CD4-positive, alpha-beta T cell (primary cell): ENCODE measurements at regions not wholly inside any gene's neighbourhood (a gene's known extent, or its start where the extent isn't known, plus 50 kb on each side); places are given as distances from the start of the nearest gene placed in this dataset.

Experiments used
- ATAC-seq: fragments of 200-7000 bp; cut with Tn5 transposase; one replicate; pipeline ENCODE4 v1.10.0; 2022; ENCODE audit warnings: mild to moderate bottlenecking; ENCODE audit not compliant: poor library complexity
- CTCF ChIA-PET: fragments of 350-600 bp; sonication (Branson Sonifier 250); formaldehyde crosslinking; loops from one replicate; lab custom pipeline; 2021; ENCODE audit warnings: antibody characterized with exemption, inconsistent platforms; lab: Charles Lee
- POLR2A ChIA-PET: fragments of 350-600 bp; sonication (Branson Sonifier 250); formaldehyde crosslinking; loops from one replicate; lab custom pipeline; 2021; ENCODE audit warnings: antibody characterized with exemption, inconsistent platforms; lab: Charles Lee
- DNase-seq, 14 experiments: peaks; one replicate each; pipeline ENCODE4 v3.0.0-alpha.2; 2013 to 2020; ENCODE audit warnings: mixed read lengths in 2 of 14
- H3K27ac ChIP-seq, 2 donors: one replicate each; pipeline versions ENCODE4 v1.5.1 to v1.7.0; 2013; ENCODE audit warnings: low read length in 2 of 2, low read depth in 1 of 2, mild to moderate bottlenecking in 1 of 2
- H3K27me3 ChIP-seq, 2 experiments: 1 replicate in 1 of 2; 2 replicates in 1 of 2; pipeline versions ENCODE4 v1.6.1 to v1.7.0; 2013; ENCODE audit warnings: low read length in 2 of 2, control low read depth in 1 of 2, mild to moderate bottlenecking in 1 of 2, moderate library complexity in 1 of 2; ENCODE audit not compliant: insufficient read depth in 2 of 2, control insufficient read depth in 1 of 2
- H3K36me3 ChIP-seq: one replicate; pipeline ENCODE4 v1.6.1; 2013; ENCODE audit warnings: low read length, control low read depth; ENCODE audit not compliant: insufficient read depth
- H3K4me1 ChIP-seq: one replicate; pipeline ENCODE4 v1.6.1; 2013; ENCODE audit warnings: low read length, control low read depth; ENCODE audit not compliant: insufficient read depth
- H3K4me3 ChIP-seq: one replicate; pipeline ENCODE4 v1.5.1; 2013; ENCODE audit warnings: mild to moderate bottlenecking, low read length, moderate library complexity
- H3K9me3 ChIP-seq, 2 experiments: 1 replicate in 1 of 2; 2 replicates in 1 of 2; pipeline versions ENCODE4 v1.6.1 to v1.7.0; 2013; ENCODE audit warnings: low read length in 2 of 2, mild to moderate bottlenecking in 2 of 2, control low read depth in 1 of 2, moderate library complexity in 1 of 2; ENCODE audit not compliant: control insufficient read depth in 1 of 2, insufficient read depth in 1 of 2
- H3K27ac Mint-ChIP-seq: one replicate; pipeline ENCODE4 v1.8.0; 2020; ENCODE audit warnings: mixed read lengths
- H3K27me3 Mint-ChIP-seq: one replicate; pipeline ENCODE4 v1.8.0; 2021; ENCODE audit warnings: mixed read lengths
- H3K36me3 Mint-ChIP-seq: one replicate; pipeline ENCODE4 v1.8.0; 2021; ENCODE audit warnings: low read depth, mixed read lengths
- H3K4me1 Mint-ChIP-seq: one replicate; pipeline ENCODE4 v1.8.0; 2021; ENCODE audit warnings: low read depth, mixed read lengths
- H3K4me3 Mint-ChIP-seq: one replicate; pipeline ENCODE4 v1.8.0; 2020; ENCODE audit warnings: mild to moderate bottlenecking, mixed read lengths
- H3K9me3 Mint-ChIP-seq: one replicate; pipeline ENCODE4 v1.8.0; 2020; ENCODE audit warnings: mixed read lengths
- CTCF ChIP-seq: fragments of 200-600 bp; IDR thresholded peaks from one replicate; pipeline ENCODE4 v1.8.0; 2022; ENCODE audit warnings: antibody characterized with exemption, mild to moderate bottlenecking
- intact Hi-C, 2 experiments: fragments of 100-400 bp; cut with DNase I in 1 of 2; cut with micrococcal nuclease in 1 of 2; formaldehyde crosslinking; loops; one replicate each; pipeline versions ENCODE4 v1.15.1 to v1.9.0; 2023 to 2025; cut with DNase I, micrococcal nuclease

GRCh38 chr3:181630853-181631252, 80.9 kb upstream of the SOX2 start:
- H3K9me3 ChIP-seq: no peaks in the 10 kb centered on the region
- ChIA-PET POLR2A (no interaction called here), CTCF (interaction anchor here (0.5 kb wide), 1 partner anchor 128 kb away, joined by 3 read pairs; no protein-coding TSS in a partner anchor)
- Mint-ChIP-seq H3K4me1 (no peaks in the 10 kb centered on the region), H3K27me3 (peaks cover 3% of the 10 kb centered on the region), H3K9me3 (no peaks in the 10 kb centered on the region), H3K4me3 (no peak overlapping the region), H3K36me3 (no peaks in the 10 kb centered on the region), H3K27ac (no peak overlapping the region)
- no peaks in the 10 kb centered on the region for H3K27me3 ChIP-seq
- H3K4me3 ChIP-seq: no peak overlapping the region
- DNase-seq (no peak), ATAC-seq (no peak)
- no peaks in the 10 kb centered on the region for H3K4me1 ChIP-seq
- TF ChIP-seq CTCF: no peak
- intact Hi-C loops: no loop called here
- no peaks in the 10 kb centered on the region for H3K36me3 ChIP-seq
- no peak overlapping the region for H3K27ac ChIP-seq

- intact Hi-C loops: no loop called here
- Mint-ChIP-seq H3K27ac (no peak overlapping the region), H3K9me3 (no peaks in the 10 kb centered on the region), H3K27me3 (peaks cover 3% of the 10 kb centered on the region), H3K36me3 (no peaks in the 10 kb centered on the region), H3K4me1 (no peaks in the 10 kb centered on the region), H3K4me3 (no peak overlapping the region)
- no peaks in the 10 kb centered on the region for H3K9me3 ChIP-seq
- no peak overlapping the region for H3K4me3 ChIP-seq
- CTCF ChIA-PET: no interaction called here
- H3K27ac ChIP-seq: no peak overlapping the region
- DNase-seq (no peak), ATAC-seq (no peak)
- no peaks in the 10 kb centered on the region for H3K36me3 ChIP-seq
- no peaks in the 10 kb centered on the region for H3K4me1 ChIP-seq
- no peaks in the 10 kb centered on the region for H3K27me3 ChIP-seq
- POLR2A ChIA-PET: no interaction called here
- no peak for TF ChIP-seq CTCF
Observed at GRCh38 chr3:181629711-181630110, 82.0 kb upstream of the SOX2 start.

- CTCF ChIA-PET: no interaction called here
Observed at GRCh38 chr3:181629029-181629428, 82.7 kb upstream of the SOX2 start.

More at GRCh38 chr3:181629029-181629428, 82.7 kb upstream of the SOX2 start:
- H3K9me3 Mint-ChIP-seq: no peaks in the 10 kb centered on the region
- Histone ChIP-seq H3K4me1 (no peaks in the 10 kb centered on the region), H3K27me3 (no peaks in the 10 kb centered on the region), H3K9me3 (no peaks in the 10 kb centered on the region), H3K27ac (no peak overlapping the region), H3K4me3 (no peak overlapping the region), H3K36me3 (no peaks in the 10 kb centered on the region)
- H3K27ac Mint-ChIP-seq: no peak overlapping the region
- H3K4me1 Mint-ChIP-seq: no peaks in the 10 kb centered on the region
- DNase-seq (no peak), ATAC-seq (no peak)
- H3K27me3 Mint-ChIP-seq: peaks cover 3% of the 10 kb centered on the region
- H3K4me3 Mint-ChIP-seq: no peak overlapping the region
- POLR2A ChIA-PET: no interaction called here
- TF ChIP-seq CTCF: no peak
- intact Hi-C loops: no loop called here
- no peaks in the 10 kb centered on the region for H3K36me3 Mint-ChIP-seq
